ENCODE measurements at regions not wholly inside any gene's neighbourhood (a gene's known extent, or its start where the extent isn't known, plus 50 kb on each side); places are given as distances from the start of the nearest gene placed in this dataset.

- Histone ChIP-seq H3K9me3 (ENCODE audit: severe bottlenecking) (peaks cover 2% of the 10 kb centered on the region), H3K4me3 (ENCODE audit: severe bottlenecking) (no peak overlapping the region), H3K36me3 (ENCODE audit: low read depth) (no peaks in the 10 kb centered on the region), H3K27ac (ENCODE audit: poor library complexity, severe bottlenecking) (no peak overlapping the region), H3K27me3 (ENCODE audit: insufficient read depth, poor library complexity, severe bottlenecking) (peaks cover 18% of the 10 kb centered on the region), H3K4me1 (ENCODE audit: insufficient read depth, poor library complexity, severe bottlenecking) (no peaks in the 10 kb centered on the region)
- TF ChIP-seq, protein P1, sequence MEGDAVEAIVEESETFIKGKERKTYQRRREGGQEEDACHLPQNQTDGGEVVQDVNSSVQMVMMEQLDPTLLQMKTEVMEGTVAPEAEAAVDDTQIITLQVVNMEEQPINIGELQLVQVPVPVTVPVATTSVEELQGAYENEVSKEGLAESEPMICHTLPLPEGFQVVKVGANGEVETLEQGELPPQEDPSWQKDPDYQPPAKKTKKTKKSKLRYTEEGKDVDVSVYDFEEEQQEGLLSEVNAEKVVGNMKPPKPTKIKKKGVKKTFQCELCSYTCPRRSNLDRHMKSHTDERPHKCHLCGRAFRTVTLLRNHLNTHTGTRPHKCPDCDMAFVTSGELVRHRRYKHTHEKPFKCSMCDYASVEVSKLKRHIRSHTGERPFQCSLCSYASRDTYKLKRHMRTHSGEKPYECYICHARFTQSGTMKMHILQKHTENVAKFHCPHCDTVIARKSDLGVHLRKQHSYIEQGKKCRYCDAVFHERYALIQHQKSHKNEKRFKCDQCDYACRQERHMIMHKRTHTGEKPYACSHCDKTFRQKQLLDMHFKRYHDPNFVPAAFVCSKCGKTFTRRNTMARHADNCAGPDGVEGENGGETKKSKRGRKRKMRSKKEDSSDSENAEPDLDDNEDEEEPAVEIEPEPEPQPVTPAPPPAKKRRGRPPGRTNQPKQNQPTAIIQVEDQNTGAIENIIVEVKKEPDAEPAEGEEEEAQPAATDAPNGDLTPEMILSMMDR (IDR thresholded peaks at IDR 0.05; ENCODE audit: poor library complexity, severe bottlenecking), result no peak
- no peak for DNase-seq (ENCODE audit: low spot score)
- no peak for ATAC-seq (ENCODE audit: low read depth)
These were observed 77.2 kb downstream of the HIF1AN start for GRCh38 chr10:100612601-100613595.

DNA sequence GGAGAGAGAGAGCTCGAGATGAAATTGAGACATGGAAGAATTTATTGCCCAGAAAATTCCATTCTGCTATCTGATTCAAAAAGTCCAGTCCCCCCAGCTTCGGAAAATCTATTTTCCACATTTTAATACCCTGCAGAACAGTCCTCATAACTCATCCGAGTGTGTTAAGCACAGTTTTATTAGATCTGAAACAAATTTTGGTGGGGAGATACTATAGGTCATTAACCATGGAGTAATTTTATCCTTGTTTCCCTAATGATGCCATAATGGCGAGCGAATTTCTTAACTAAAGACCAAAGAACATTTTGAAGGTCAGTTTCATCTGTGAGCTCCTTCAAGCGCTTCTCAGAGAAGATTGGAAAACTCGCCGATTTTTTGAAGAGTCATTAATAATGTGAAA is 78.1 kb downstream of the HIF1AN start:
- H3K27ac ChIP-seq (ENCODE audit: poor library complexity, severe bottlenecking), result no peak overlapping the region
- ATAC-seq (ENCODE audit: low read depth) (no peak), DNase-seq (ENCODE audit: low spot score) (no peak)
- H3K27me3 ChIP-seq (ENCODE audit: insufficient read depth, poor library complexity, severe bottlenecking), result peaks cover 14% of the 10 kb centered on the region
- peaks cover 2% of the 10 kb centered on the region for H3K9me3 ChIP-seq (ENCODE audit: severe bottlenecking)
- H3K4me3 ChIP-seq (ENCODE audit: severe bottlenecking), result no peak overlapping the region
- TF ChIP-seq, protein P1 (IDR thresholded peaks at IDR 0.05; ENCODE audit: poor library complexity, severe bottlenecking), result no peak
- no peaks in the 10 kb centered on the region for H3K36me3 ChIP-seq (ENCODE audit: low read depth)
- H3K4me1 ChIP-seq (ENCODE audit: insufficient read depth, poor library complexity, severe bottlenecking), result no peaks in the 10 kb centered on the region

DNA sequence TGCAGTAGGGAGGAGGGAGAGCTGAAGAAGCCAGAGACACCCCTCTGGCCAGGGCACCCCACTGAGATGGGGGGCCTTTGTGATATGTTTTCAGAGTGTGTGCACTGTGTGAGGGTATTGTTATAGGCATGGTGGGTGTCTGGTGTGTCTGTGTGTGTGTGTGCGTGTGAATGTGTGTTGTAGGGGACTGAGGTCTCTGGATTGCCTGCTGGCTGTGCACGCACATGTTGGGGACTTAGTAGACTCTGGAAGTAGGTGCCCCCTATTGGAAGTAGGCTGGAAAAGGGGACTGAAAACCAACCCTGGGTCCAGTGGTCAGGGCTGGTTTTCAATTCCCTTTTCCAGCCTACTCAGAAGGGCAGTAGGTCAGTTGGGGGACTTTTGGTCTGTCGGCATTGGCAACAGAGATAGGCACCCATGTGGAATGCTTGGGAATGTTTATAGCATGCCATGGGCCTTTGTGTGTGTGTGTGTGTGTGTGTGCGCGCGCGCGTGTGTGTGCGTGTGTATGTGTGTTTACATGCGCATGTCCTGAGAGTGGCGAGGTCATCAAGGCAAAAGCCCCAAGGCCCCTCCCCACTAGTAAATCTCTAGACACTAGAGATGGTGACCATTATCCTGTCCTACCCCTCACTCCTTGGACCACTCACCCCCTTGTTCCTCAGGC is 78.8 kb downstream of the HIF1AN start:
- Histone ChIP-seq H3K27ac (ENCODE audit: poor library complexity, severe bottlenecking) (no peak overlapping the region), H3K9me3 (ENCODE audit: severe bottlenecking) (peaks cover 2% of the 10 kb centered on the region), H3K36me3 (ENCODE audit: low read depth) (no peaks in the 10 kb centered on the region), H3K4me3 (ENCODE audit: severe bottlenecking) (no peak overlapping the region), H3K27me3 (ENCODE audit: insufficient read depth, poor library complexity, severe bottlenecking) (peaks cover 18% of the 10 kb centered on the region), H3K4me1 (ENCODE audit: insufficient read depth, poor library complexity, severe bottlenecking) (no peaks in the 10 kb centered on the region)
- no peak for ATAC-seq (ENCODE audit: low read depth)
- no peak for DNase-seq (ENCODE audit: low spot score)
- TF ChIP-seq, protein P1 (IDR thresholded peaks at IDR 0.05; ENCODE audit: poor library complexity, severe bottlenecking), result no peak

- no peak overlapping the region for H3K4me3 ChIP-seq (ENCODE audit: severe bottlenecking)
- H3K9me3 ChIP-seq (ENCODE audit: severe bottlenecking), result peaks cover 2% of the 10 kb centered on the region
- DNase-seq (ENCODE audit: low spot score) (no peak), ATAC-seq (ENCODE audit: low read depth) (no peak)
- H3K27me3 ChIP-seq (ENCODE audit: insufficient read depth, poor library complexity, severe bottlenecking), result peaks cover 25% of the 10 kb centered on the region
- no peak overlapping the region for H3K27ac ChIP-seq (ENCODE audit: poor library complexity, severe bottlenecking)
- no peaks in the 10 kb centered on the region for H3K4me1 ChIP-seq (ENCODE audit: insufficient read depth, poor library complexity, severe bottlenecking)
- TF ChIP-seq, protein P1 (IDR thresholded peaks at IDR 0.05; ENCODE audit: poor library complexity, severe bottlenecking), result no peak
- no peaks in the 10 kb centered on the region for H3K36me3 ChIP-seq (ENCODE audit: low read depth)
These were observed 79.5 kb downstream of the HIF1AN start for GRCh38 chr10:100615241-100615640.
